ENCODE measurements at regions not wholly inside any gene's neighbourhood (a gene's known extent, or its start where the extent isn't known, plus 50 kb on each side); places are given as distances from the start of the nearest gene placed in this dataset.

DNA sequence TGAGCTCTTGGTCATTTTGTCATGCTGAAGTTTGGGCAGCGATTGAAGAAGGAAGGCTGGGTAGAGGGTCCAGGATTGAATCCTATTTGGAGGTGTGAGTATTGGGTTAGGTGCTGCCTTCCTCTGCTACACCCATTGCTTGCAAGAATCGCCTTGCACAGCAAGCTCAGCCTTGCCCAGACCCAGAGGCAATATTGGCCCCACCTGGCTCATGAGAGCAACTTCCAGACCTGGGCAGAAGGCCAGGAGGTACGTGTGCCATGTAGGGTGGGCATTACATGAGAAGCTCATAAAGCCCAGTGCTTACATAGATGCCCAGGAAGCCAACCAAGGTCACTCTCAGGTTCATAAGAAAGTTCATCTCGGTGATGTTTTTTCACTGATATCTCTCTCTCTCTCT, 718.0 kb downstream of the EFNB2 start:
- DNase-seq = no peak

DNA sequence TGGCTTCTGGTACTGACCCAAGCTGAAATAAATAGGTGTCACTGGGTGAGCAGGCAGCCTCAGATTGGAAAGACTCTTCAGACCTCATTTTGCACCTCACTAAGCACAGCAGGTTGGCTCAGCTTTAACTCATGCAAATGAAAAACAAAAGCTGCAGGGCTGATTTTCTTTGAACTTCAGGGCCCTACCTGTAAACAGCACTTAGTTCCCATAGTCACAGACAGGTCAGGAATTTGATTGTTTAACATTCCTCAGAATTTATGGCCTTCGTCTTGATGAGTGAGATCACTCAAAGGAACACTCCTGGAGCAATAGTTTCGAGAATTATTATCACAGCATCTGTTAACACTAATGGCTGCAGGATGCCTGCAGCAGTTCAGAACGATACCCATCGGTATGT, 718.5 kb downstream of the EFNB2 start:
- DNase-seq = no peak

DNA sequence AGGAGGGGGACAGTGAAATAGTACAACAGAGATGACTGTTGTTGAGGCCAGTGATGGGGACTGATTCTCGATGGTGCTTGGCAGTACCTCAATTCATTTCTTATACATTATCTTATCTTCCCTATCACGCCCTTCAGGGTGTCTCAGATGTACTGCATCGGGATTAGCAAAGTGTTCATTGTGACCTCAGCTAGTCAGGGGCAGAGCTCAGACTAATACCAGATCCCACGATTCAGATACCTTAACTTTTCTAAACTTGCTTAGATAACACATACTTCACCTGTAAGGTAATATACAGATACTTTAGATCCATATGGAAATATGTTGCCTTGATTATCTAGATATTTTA, 720.6 kb downstream of the EFNB2 start:
- no peak for DNase-seq

DNA sequence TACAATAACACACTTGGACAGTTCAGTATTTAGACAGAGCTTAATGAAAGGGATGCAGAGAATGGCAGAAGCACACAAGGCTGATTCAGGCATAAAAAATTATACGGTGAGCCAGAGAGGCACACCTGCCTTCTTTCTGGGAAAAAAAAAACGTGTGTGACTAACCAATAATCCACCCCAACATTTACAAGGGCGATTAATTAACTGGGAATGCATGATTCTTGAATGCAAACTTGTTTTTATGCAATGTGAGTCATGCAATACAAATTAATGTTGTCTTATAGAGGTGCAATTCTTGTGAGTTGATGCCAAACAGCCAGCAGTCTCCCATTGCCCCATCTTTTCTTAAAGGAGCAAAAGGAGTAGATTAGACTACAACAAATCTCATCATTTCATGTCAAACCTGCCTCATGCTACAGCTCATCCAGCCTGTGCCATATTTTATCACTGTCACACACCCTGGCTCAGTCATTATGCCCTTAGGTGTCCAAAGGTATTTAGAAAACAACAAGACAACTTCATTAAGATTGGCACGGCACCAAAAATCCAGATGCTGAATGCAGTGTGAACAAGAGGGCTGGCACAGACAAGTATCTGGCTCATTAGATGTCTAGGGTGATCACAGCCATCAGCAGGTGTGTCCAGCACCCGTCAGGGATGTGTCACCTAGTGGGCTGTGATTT, 721.1 kb downstream of the EFNB2 start:
- DNase-seq = no peak

DNA sequence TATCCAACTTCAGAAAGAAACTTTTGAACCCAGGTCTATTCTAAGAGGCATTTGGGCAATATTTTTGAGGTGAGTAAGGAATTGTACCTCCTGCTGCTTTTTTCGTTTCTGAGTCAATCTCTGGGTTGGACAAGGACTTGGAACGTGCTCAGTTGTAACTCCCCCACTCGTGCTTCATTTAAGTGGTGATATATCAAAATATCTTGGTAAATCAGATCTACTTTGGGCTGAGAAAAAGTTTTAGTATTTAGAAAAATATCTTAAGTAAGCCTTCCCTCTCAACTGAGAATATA, 728.9 kb downstream of the EFNB2 start:
- no peak for DNase-seq

DNA sequence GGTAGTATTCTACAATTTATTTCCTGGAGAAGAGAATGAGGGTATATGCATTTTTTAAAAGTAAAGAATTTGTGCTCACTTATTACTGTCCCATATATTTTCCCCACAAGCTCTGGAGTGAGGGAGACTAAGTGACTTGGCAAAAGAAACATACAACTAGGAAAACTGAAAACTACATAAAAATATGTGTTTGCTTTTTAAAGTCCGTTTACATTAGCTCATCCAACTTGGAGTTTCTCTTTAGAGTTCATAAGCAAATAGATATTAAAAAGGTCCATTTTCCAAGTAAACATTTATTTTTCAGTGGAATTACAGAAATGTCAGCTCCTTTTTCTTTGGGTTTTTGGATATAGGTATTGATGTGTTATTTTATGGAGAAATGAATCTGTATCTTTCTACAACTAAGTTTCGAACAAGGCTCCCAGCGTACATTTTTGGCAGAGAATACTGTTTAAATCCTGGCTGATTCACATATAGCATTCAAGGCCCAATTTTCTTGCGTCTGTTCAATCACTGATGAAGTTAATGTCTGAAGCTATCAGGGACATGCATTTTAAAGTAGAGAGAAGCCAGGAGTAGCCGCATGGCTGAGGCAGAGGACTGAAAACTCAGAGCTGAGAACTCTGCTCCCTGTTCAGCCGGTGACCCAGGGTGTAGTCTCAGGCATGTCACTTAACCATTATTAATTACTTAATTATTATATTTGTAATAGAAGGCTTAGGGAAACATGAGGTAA, 729.4 kb downstream of the EFNB2 start:
- no peak for DNase-seq

DNA sequence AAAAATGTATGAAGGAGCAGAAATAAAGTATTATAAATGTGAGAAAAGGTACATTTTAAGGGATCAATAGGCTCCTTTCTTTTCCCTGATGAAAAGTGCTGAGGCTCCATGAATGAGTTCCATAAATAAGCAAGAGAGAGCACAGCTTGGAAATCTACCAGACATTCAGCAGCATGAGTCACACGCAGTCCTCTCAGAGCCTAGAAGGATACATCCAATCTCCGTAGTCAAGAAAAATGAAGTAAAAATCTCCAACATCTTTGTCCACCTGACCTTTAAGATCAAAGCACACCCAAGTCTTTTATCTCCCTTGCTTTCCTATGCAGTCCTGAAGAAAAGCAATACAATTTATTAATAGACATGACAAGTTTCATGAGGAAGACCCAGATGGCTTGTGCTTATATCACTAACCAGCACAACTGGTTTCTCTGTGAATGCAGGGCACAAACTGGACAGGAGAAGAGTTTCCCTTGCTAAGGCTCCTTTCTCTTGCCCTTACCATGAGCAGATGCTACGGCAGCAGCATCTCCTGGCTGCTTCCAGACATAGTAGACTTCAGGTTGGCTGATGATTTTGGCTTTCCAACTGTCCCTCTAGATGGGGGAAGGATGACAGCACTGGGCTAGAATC, 730.8 kb downstream of the EFNB2 start:
- DNase-seq = no peak

DNA sequence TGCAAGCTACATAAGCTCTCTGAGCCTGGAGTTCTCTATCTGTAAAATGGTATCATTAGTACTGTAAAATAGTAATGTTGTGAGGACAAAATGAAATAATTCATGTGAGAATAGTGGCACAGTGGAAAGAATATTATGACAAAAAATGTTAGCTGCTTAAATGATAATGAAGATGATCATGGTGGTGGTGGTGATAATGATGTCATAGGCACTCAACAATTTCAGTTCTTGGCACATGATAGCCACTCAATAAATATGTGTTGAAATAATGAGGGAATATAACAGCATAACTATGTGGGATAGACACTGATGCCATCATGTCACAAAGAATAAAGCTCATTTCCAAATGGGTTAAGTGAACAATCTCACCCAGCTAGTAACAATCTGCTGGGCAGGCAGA, 736.3 kb downstream of the EFNB2 start:
- DNase-seq = no peak

DNA sequence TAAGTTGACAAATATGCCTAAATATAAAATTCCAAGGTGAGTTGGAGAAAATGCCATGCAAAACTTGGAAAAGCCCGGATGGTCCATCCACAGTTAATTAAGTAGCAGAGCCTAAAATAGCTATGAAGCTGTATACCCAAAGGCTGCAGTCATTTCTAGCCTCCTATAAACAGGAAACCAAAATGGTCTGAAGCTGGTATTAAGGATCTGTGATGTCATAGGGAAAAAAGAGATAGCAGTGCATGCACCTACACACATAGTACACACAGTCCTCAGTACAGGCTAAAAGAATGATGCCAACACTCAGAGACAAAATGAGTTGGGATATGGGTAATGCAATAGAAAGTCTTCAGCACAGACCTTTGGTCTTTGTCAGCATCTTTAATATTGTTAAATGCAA, 736.9 kb downstream of the EFNB2 start:
- no peak for DNase-seq

DNA sequence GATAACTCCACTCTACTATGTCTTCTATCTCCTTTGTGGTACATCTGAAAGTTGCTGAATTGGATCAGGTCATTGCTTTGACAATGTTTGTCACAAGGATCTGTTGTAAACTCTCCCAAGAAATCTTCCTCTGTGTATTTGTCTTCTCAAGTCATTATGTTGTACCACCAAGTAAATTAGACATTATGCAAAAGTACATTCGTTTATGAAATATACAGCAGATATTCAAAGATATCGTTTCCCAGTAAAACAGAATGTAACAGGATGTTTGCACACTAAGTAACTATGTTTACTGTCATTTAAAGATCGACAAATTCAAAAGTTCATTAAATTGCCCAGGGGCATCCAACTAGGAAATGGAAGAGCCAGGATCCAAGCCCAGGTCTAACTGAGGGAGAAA, 739.4 kb downstream of the EFNB2 start:
- no peak for DNase-seq

DNA sequence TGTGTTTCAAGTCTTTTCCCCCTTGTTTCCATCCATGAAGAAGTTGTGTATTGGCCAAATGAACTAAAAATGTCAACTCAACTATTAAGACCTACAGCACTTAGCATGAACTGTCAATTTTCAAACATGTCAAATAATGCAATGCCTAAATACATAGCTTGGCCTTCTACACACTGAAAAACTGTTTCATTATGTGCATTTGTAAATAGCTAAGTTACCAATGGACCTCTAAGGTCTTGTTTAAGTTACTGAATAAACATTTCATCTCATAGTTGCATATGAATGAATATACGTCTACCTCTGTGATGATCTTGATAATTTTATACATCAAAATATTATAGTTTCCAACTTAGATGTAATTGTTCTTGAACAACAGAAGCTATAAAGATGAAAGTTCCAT, 744.5 kb downstream of the EFNB2 start:
- DNase-seq = no peak

DNA sequence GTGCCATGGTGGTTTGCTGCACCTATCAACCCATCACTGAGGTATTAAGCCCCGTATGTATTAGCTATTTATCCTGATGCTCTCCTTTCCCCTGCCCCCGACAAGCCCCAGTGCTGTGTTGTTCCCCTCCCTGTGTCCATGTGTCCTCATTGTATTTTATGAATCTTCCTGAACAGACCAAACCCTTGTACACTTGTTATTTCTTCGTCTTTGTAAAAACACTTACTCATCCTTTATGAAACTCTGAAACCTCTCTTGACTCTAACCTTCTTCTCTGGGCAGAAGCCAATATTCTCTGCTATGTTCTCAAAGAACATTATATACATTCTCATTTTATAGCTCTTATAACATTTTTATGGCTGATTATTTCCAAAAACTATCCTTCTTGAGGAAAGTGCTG, 746.9 kb downstream of the EFNB2 start:
- no peak for DNase-seq

DNA sequence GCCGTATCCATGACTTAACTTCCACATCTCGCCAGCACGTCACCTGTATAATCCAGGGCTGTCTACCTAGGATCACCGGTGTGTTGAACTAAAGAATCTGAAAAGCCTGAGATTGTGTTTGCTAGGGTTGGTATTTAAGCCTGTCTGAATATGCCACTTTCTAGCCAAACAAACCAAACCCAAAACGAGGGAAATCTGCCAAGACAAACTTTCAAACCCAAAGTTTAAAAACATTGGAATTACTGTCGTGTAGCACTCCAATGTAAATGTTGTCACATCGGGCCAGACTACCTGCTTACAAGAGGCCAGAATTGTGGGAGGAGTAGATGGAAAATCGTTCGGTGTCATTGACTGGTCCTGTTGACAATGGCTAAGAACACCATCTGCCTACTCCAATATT, 747.8 kb downstream of the EFNB2 start:
- no peak for DNase-seq

DNA sequence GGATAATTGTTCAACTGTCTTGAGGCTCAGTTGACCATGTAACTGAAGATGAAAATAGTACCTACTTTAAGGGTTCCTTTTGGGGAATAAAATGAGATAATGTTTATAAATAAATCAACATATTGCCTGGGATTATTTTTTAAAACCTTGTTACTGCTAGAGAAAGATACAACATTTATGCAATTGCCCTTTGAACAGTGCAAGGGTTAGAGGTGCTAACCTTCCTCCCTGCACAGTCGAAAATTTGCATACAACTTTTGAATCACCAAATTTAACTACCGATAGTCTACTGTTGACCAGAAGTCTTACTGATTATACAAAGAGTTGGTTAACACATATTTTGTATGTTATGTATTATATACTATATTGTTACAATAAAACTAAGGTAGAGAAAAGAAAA, 750.0 kb downstream of the EFNB2 start:
- DNase-seq = no peak

DNA sequence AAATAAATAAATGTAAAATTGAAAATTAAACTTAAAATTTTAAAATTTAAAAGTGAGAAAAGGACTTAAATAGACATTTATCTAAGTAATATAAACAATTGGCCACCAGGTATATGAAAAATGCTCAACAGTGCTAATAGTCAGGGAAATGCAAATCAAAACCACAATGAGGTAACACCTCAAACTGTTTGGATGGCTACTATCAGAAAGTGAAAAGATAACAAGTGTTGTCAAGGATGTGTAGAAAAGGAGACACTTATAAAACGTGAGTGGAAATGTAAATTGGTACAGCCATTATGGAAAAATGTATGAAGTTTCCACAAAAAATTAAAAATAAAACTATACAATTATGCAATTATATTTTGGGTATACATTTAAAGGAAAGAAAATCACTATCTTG, 752.2 kb downstream of the EFNB2 start:
- DNase-seq = no peak

DNA sequence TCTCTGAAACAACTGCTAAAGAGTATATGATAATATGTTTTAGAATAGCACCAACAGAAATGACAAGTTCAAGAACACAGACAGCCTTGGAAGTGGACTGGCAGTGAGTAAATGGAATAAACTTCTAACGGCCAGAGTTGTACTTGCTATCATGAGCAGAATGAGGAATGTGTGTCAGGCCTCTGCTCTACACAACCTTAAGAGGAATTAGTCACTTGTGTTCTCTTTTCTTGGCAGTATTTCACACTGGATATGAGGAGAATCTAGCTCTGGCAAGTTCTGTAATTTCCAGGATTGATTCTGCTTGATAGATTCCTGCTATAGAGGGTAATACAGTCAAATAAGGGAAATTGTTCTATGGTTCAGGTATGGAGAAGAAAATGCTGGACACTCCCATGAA, 757.3 kb downstream of the EFNB2 start:
- no peak for DNase-seq

DNA sequence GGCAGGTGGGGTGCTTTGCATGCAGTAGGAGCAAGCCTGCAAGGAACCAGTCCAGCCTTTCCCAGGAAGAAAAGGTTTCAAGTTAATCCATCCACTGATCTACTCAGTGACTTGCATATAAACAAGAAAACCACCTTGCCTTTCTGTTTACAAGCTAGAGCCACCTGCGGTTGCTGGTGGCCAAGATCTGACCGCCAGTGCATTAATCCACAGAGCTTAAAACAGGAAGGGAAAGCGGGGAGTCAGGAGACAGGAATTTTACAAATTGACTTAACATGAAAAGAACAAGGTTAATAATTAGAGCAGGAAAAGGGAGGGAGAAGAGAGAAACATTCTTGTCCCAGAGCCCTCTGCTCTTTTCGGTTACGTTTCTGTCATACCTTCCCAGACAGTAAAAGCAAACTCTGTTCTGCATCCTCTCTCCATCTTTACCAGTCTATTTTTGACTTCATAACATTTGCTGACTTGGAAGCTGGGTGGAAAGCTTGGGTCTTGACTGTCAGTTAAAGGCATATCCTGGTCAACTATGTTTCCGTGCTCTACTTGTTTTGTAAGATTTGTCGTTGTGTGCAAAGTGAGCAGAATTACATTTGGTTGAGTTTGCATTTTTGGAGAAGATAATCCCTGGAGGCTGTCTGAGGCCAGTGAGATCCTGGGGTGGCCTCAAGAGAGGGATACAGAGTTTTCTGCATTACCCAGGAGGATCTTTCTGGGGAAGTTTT, 760.6 kb downstream of the EFNB2 start:
- no peak for DNase-seq

DNA sequence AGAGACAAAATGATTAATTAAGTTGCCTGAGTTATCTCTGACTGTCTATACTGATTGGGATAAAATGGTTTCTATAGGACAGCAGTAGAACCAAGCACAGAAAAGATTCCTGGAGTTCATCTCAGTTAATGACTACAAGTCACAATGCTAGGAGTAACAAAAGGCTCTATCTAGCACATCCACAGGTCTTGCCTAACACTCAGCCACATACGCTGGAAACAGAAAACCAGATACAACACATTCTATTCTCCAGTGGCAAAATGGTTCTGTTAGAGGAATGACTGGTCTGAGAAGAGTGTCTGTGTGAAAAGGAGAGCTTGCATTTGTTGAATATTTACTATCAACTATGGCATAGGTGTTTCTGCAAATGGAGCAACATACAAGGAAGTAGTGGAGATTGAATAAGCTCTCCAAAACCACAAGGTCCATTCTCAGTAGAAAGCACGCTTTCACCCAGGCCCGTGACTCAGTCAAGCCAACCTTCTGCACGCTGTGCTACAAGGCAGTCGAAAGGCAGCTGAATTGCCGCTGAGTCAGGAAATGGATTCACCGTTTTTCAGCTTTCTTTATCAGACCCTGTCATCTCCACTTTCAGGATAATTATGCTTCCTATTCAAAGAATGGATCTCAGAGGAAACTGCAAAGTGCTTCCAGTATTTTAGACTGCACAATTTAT, 761.5 kb downstream of the EFNB2 start:
- no peak for DNase-seq

DNA sequence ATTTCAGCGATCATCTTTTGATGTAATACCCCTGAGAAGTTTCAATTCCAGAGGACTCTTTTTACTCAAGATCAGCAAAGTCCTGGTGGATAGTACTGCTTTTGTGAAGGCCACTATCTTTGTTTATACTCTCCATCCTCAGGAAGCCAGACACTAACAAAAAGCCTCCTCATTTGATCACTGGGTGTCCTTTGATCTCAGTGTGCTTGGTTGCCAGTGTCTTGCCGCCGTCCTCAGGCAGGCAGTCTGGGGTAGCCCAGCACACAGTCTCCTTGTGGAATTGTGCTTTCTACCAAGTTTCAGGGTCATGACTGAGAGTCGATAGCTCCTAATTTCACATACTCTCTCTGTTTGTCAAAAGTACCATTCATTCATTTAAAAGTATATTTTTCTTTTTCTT, 762.2 kb downstream of the EFNB2 start:
- no peak for DNase-seq

DNA sequence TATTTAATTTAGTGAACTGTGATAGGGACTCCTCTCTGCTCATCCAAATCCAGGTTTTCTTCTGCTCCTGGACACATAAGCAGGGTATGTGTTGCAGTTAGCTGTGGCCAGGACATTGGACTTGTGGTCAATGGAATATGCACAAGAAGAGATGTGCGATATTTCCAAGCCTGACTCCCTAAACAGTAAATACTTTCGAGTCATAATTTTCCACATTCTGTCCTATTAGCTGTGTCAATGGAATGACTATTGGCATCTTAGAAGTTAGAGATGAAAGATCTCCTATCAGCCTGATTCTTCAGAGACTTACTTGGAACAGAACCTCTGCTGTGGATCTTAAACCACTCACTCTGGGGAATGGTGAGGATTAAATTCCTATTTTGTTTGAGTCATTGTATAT, 771.0 kb downstream of the EFNB2 start:
- no peak for DNase-seq

DNA sequence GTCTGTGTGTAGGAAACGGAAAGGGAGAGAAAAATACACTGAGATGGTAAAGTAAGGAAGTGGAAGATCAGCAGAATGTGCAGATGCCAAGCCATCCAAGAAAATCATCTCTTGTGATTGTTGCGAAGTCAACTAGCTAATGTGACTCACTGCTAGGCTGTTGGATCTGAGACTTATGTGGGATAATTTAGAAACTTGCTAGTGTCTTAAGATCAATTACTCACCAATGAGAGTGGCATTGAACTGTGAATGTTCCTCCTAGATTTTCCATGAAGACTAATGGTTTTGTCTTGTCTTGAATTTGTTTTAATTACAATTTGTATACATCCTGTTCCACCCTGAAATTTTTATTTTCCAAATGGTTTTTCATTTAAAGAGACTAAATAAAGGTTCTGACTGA, 771.6 kb downstream of the EFNB2 start:
- DNase-seq = no peak

DNA sequence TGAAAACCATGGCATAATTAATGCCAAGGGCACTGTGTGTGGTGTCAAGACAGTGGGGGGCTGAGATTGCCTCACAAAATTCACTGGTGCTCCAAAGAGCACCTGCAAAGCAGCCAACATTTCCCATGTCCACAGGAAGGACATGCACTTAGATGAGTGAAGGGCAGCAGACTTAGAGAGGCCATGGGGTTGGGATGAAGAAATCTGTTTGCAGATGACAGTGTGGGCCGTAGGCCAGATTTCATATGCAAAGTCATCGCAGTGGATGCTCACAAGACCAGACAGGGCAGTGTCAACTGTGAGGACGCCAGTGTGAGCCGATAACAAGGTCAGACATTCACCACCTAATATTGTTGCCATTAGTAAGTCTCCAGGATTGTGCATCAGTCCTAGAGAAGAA, 773.4 kb downstream of the EFNB2 start:
- DNase-seq = no peak
